LNCaP clone FGC (cell line): ENCODE measurements at regions not wholly inside any gene's neighbourhood (a gene's known extent, or its start where the extent isn't known, plus 50 kb on each side); places are given as distances from the start of the nearest gene placed in this dataset.
"Not testable (repeated sequence)": the region's sequence is repeated elsewhere in the genome, so short reads cannot be mapped to it uniquely, and the experiment has no call there.

Source experiments
- DNase-seq: peaks from one replicate; pipeline ENCODE4 v3.0.0-alpha.2; 2011; ENCODE audit warnings: low read depth
- H3K4me3 ChIP-seq: 2 replicates; pipeline ENCODE4 v1.5.1; 2011; ENCODE audit warnings: mild to moderate bottlenecking, low read depth, low read length, control low read depth
- CTCF ChIP-seq: IDR thresholded peaks from 2 replicates; pipeline ENCODE4 v1.5.1; 2012; ENCODE audit warnings: mild to moderate bottlenecking; ENCODE audit not compliant: control insufficient read depth, insufficient read depth; ENCODE audit errors: extremely low read depth

GRCh38 chr7:115218076-115218475 lies 296.2 kb downstream of the MDFIC start:
- no peak for DNase-seq
- no peak overlapping the region for H3K4me3 ChIP-seq
- no peak for TF ChIP-seq CTCF

- no peak overlapping the region for H3K4me3 ChIP-seq
- DNase-seq = no peak
- TF ChIP-seq CTCF = peak; percentile 14; the same call in 1 of the 2 replicates
Measured at GRCh38 chr7:115217373-115217772, 295.5 kb downstream of the MDFIC start.

GRCh38 chr7:115216652-115217051 lies 294.8 kb downstream of the MDFIC start:
- TF ChIP-seq CTCF = no peak
- no peak overlapping the region for H3K4me3 ChIP-seq
- DNase-seq = no peak

- no peak for DNase-seq
- TF ChIP-seq CTCF = no peak
- no peak overlapping the region for H3K4me3 ChIP-seq
Measured at GRCh38 chr7:115211171-115211570, 289.3 kb downstream of the MDFIC start.

GRCh38 chr7:115210552-115210951 lies 288.7 kb downstream of the MDFIC start:
- DNase-seq = no peak
- TF ChIP-seq CTCF = no peak
- no peak overlapping the region for H3K4me3 ChIP-seq

- DNase-seq = no peak
- TF ChIP-seq CTCF = no peak
- no peak overlapping the region for H3K4me3 ChIP-seq
Measured at GRCh38 chr7:115208710-115209560, 287.0 kb downstream of the MDFIC start.

- not testable (repeated sequence) for H3K4me3 ChIP-seq, DNase-seq
Measured at GRCh38 chr7:115206374-115206773, 284.5 kb downstream of the MDFIC start.
